Neural cell (in vitro differentiated cells): ENCODE measurements at regions not wholly inside any gene's neighbourhood (a gene's known extent, or its start where the extent isn't known, plus 50 kb on each side); places are given as distances from the start of the nearest gene placed in this dataset.

ENCODE experiments used
- H2AFZ ChIP-seq: fragments of 200-600, 300-800 bp; sonication (generic), shearing (Covaris generic); 2 replicates; pipeline ENCODE4 v1.6.0; 2014; ENCODE audit warnings: low read depth, mild to moderate bottlenecking, antibody characterized with exemption, low read length, moderate library complexity
- H3F3A ChIP-seq: fragments of 200-600 bp; shearing (Covaris generic); 2 replicates; pipeline ENCODE4 v1.6.1; 2016; ENCODE audit warnings: mild to moderate bottlenecking, moderate library complexity, mixed read lengths, antibody characterized with exemption, low read length; ENCODE audit not compliant: insufficient read depth, poor library complexity, severe bottlenecking
- H3K27ac ChIP-seq: fragments of 200-600, 300-800 bp; sonication (generic), shearing (Covaris generic); 2 replicates; pipeline ENCODE4 v1.5.1; 2014; ENCODE audit warnings: mild to moderate bottlenecking, low read length, moderate library complexity
- H3K27me3 ChIP-seq: fragments of 300-800, 200-600 bp; sonication (generic), shearing (Covaris generic); 2 replicates; pipeline ENCODE4 v1.6.0; 2014; ENCODE audit warnings: mild to moderate bottlenecking, low read depth, low read length, moderate library complexity; ENCODE audit not compliant: insufficient read depth
- H3K36me3 ChIP-seq: fragments of 300-800, 200-600 bp; sonication (generic), shearing (Covaris generic); 2 replicates; pipeline ENCODE4 v1.5.1; 2014; ENCODE audit warnings: mild to moderate bottlenecking, antibody characterized with exemption, low read length, moderate library complexity; ENCODE audit not compliant: insufficient read depth
- H3K4me2 ChIP-seq: fragments of 300-800, 200-600 bp; sonication (generic), shearing (Covaris generic); 2 replicates; pipeline ENCODE4 v1.6.0; 2014; ENCODE audit warnings: mild to moderate bottlenecking, low read length
- H3K4me3 ChIP-seq: fragments of 300-800, 200-600 bp; sonication (generic), shearing (Covaris generic); 2 replicates; pipeline ENCODE4 v1.5.1; 2014; ENCODE audit warnings: mild to moderate bottlenecking, low read length, moderate library complexity
- H3K79me2 ChIP-seq: fragments of 200-600 bp; shearing (Covaris generic); replicated peaks from 2 replicates; pipeline ENCODE4 v1.6.0; 2014; ENCODE audit warnings: mild to moderate bottlenecking, low read length, moderate library complexity; ENCODE audit not compliant: insufficient read depth
- H3K9ac ChIP-seq: fragments of 300-800, 200-600 bp; sonication (generic), shearing (Covaris generic); 2 replicates; pipeline ENCODE4 v1.6.1; 2016; ENCODE audit warnings: mild to moderate bottlenecking, low read length, mixed read lengths
- H3K9me2 ChIP-seq: fragments of 200-600 bp; shearing (Covaris generic); 2 replicates; pipeline ENCODE4 v1.6.1; 2016; ENCODE audit warnings: mild to moderate bottlenecking, low read length, mixed read lengths; ENCODE audit not compliant: insufficient read depth
- H3K9me3 ChIP-seq: fragments of 200-600, 300-800 bp; sonication (generic), shearing (Covaris generic); 2 replicates; pipeline ENCODE4 v1.6.1; 2016; ENCODE audit warnings: mild to moderate bottlenecking, mixed run types, low read length, moderate library complexity, mixed read lengths
- H4K20me1 ChIP-seq: fragments of 200-600 bp; shearing (Covaris generic); 2 replicates; pipeline ENCODE4 v1.6.1; 2016; ENCODE audit warnings: mild to moderate bottlenecking, mixed run types; ENCODE audit not compliant: insufficient read depth
- CTCF ChIP-seq: fragments of 450-650 bp; IDR thresholded peaks from 2 replicates; pipeline ENCODE4 v1.5.1; 2014; ENCODE audit warnings: antibody characterized with exemption, mild to moderate bottlenecking, moderate library complexity; ENCODE audit not compliant: poor library complexity, severe bottlenecking
- EP300 ChIP-seq: fragments of 450-650 bp; conservative IDR thresholded peaks from 2 replicates; pipeline ENCODE4 v1.6.1; 2014; ENCODE audit warnings: antibody characterized with exemption, mild to moderate bottlenecking, moderate library complexity; ENCODE audit not compliant: poor library complexity, severe bottlenecking
- EZH2 ChIP-seq: fragments of 200-600, 300-800 bp; shearing (Covaris generic), sonication (generic); IDR thresholded peaks from 2 replicates; pipeline ENCODE4 v1.6.1; 2014; ENCODE audit warnings: antibody characterized with exemption, low read length, borderline replicate concordance, mild to moderate bottlenecking; ENCODE audit not compliant: insufficient read depth, poor library complexity, severe bottlenecking
- MXI1 ChIP-seq: fragments of 450-650 bp; conservative IDR thresholded peaks from 2 replicates; pipeline ENCODE4 v1.6.1; 2014; ENCODE audit warnings: antibody characterized with exemption, mild to moderate bottlenecking; ENCODE audit not compliant: poor library complexity, severe bottlenecking
- POLR2AphosphoS5 ChIP-seq: IDR thresholded peaks from 2 replicates; pipeline ENCODE4 v1.6.1; 2012
- RAD21 ChIP-seq: fragments of 450-650 bp; conservative IDR thresholded peaks from 2 replicates; pipeline ENCODE4 v1.6.1; 2014; ENCODE audit warnings: antibody characterized with exemption, mild to moderate bottlenecking, moderate library complexity
- REST ChIP-seq: IDR thresholded peaks from 2 replicates; pipeline ENCODE4 v1.6.1; 2012; ENCODE audit warnings: borderline replicate concordance
- SMC3 ChIP-seq: fragments of 450-650 bp; conservative IDR thresholded peaks from 2 replicates; pipeline ENCODE4 v1.6.1; 2014; ENCODE audit warnings: antibody characterized with exemption, mild to moderate bottlenecking, moderate library complexity; ENCODE audit not compliant: poor library complexity
- TAF1 ChIP-seq: IDR thresholded peaks from 2 replicates; pipeline ENCODE4 v1.6.1; 2012; ENCODE audit warnings: low read depth

GRCh38 chr1:224542783-224543440 is 73.2 kb upstream of the CNIH3 start:
- Histone ChIP-seq H3F3A (no peaks in the 10 kb centered on the region), H3K9me2 (no peaks in the 10 kb centered on the region), H3K79me2 (no peaks in the 10 kb centered on the region), H3K36me3 (no peaks in the 10 kb centered on the region), H3K9ac (no peak overlapping the region), H2AFZ (no peak overlapping the region), H3K27ac (no peak overlapping the region), H3K27me3 (no peaks in the 10 kb centered on the region), H3K9me3 (no peaks in the 10 kb centered on the region), H4K20me1 (no peaks in the 10 kb centered on the region), H3K4me2 (no peak overlapping the region), H3K4me3 (no peak overlapping the region)
- TF ChIP-seq CTCF (no peak), SMC3 (no peak), TAF1 (no peak), MXI1 (no peak), EP300 (no peak), EZH2 (no peak), RAD21 (no peak)

GRCh38 chr1:224543453-224543852 is 72.7 kb upstream of the CNIH3 start:
- Histone ChIP-seq H3K9me2 (no peaks in the 10 kb centered on the region), H3F3A (no peaks in the 10 kb centered on the region), H3K27ac (no peak overlapping the region), H3K9me3 (no peaks in the 10 kb centered on the region), H4K20me1 (no peaks in the 10 kb centered on the region), H2AFZ (no peak overlapping the region), H3K79me2 (no peaks in the 10 kb centered on the region), H3K4me2 (no peak overlapping the region), H3K4me3 (no peak overlapping the region), H3K36me3 (no peaks in the 10 kb centered on the region), H3K9ac (no peak overlapping the region), H3K27me3 (no peaks in the 10 kb centered on the region)
- TF ChIP-seq EZH2 (no peak), EP300 (no peak), CTCF (no peak), TAF1 (no peak), POLR2AphosphoS5 (no peak), RAD21 (no peak), MXI1 (no peak), SMC3 (no peak), REST (no peak)
